Middle frontal gyrus (tissue), 1 donor: ENCODE measurements at regions not wholly inside any gene's neighbourhood (a gene's known extent, or its start where the extent isn't known, plus 50 kb on each side); places are given as distances from the start of the nearest gene placed in this dataset.
"Not testable (repeated sequence)": the region's sequence is repeated elsewhere in the genome, so short reads cannot be mapped to it uniquely, and the experiment has no call there.

Experiments
- DNase-seq: peaks from one replicate; pipeline ENCODE4 v3.0.0-alpha.2; 2015; ENCODE audit warnings: low spot score; ENCODE audit errors: extremely low spot score

- no peak for DNase-seq
These were observed 118.8 kb downstream of the FSCB start for GRCh38 chr14:44388306-44388705.

DNA sequence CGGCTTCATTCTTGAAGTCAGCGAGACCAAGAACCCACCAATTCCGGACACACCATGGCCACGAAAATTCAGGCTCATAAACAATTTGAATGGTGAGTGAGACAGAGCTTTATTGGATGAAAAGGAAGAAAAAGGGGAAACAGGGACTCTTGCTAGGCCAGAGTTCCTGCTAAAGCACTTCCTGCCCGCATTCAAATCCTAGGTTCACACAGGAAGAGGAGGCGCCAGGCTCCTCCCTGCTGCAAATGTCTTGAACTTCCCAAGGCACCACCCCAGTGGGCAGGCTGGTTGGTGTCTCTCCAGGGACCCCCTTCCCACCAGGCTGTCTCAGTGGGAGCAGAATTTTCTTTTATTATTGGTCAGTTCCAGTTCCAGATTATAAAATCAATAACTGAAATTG is 121.2 kb downstream of the FSCB start:
- DNase-seq = no peak

DNA sequence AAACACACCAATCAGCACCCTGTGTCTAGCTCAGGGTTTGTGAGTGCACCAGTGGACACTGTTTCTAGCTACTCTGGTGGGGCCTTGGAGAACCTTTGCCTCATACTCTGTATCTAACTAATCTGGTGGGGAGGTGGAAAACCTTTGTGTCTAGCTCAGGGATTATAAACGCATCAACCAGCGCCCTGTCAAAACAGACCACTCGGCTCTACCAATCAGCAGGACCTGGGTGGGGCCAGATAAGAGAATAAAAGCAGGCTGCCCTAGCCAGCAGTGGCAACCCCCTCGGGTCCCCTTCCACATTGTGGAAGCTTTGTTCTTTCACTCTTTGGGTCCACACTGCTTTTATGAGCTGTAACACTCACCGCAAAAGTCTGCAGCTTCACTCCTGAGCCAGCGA is 121.8 kb downstream of the FSCB start:
- DNase-seq = not testable (repeated sequence)

DNA sequence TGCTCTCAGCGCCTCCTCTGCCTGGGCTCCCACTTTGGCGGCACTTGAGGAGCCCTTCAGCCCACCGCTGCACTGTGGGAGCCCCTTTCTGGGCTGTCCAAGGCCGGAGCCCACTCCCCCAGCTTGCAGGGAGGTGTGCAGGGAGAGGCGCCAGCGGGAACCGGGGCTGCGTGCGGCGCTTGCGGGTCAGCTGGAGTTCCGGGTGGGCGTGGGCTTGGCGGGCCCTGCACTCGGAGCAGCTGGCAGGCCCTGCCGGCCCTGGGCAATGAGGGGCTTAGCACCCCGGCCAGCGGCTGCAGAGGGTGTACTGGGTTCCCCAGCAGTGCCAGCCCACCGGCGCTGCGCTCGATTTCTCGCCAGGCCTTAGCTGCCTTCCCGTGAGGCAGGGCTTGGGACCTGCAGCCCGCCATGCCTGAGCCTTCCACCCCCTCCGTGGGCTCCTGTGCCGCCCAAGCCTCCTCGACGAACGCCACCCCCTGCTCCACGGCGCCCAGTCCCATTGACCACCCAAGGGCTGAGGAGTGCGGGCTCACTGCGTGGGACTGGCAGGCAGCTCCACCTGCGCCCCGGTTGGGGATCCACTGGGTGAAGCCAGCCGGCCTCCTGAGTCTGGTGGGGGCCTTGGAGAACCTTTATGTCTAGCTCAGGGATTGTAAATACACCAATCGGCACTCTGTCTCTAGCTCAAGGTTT is 122.3 kb downstream of the FSCB start:
- DNase-seq = not testable (repeated sequence)

- DNase-seq = no peak
These were observed 123.0 kb downstream of the FSCB start for GRCh38 chr14:44384093-44384492.

DNA sequence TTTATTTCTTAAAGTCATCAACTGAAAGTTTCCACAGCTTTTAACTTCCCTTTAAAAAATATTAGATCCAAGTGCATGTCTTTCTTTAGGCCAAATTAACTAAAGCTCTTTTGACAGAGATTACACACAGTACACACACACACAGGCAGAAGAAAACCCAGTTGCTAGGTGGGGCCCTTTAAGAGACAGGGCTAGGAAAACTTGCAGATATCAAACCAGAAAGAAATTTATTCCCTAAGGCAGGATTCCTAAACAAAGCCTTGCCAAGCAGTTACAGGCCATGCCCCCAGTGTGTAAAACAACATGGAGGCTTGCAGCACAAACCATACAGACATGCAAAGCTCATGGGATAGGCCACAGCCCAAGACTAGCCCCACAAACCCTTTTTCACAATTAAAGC is 123.4 kb downstream of the FSCB start:
- DNase-seq = no peak

- no peak for DNase-seq
These were observed 127.6 kb downstream of the FSCB start for GRCh38 chr14:44379292-44379977.

DNA sequence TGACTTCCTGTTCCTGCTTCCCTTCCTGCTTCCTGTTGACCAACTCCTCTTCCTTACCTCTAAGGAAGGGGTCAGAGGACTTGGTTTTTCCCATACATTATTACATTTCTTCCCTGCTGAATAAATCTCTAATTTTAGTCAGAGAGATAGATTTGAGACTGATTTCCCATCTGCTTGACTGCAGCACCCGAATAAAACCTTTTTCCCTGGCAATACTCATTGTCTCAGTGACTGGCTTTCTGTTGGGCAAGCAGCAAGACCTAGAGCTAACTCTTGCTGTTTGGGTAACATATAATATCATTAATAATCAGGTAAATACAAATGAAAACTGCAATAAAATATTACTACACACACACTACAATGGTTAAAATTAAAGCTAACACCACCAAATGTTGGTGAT is 132.2 kb downstream of the FSCB start:
- DNase-seq = no peak

DNA sequence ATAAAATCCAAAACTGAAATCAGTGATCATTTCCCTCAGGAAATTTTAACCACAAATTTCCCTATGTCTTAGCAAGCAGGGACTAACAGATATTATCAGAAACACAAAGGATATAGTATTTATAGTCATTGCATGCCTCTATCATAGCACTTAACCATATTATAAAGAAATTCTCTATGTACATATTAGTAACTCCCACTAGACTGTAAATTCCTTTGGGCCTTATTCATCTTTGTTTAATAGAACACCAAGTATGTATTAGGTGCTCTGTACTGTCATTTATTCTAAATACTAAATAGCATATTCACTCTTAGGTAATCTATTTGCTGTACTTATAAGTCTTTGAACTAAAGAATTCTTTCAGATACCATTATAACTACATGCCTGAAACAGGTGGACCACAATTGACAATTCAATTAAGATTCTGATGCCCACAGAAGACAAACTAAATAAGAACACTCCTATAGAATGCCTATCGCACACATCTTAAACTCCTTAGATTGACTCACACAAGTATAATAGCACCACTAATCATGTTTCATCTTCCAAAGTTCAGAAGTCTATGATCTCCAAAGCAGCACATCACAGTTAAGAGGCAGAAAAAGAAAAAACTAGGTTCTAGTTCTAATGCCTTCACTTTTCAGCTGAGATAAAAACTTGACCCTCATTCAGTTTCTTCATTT is 134.1 kb downstream of the FSCB start:
- no peak for DNase-seq

GRCh38 chr14:44372231-44372630 is 134.9 kb downstream of the FSCB start:
- no peak for DNase-seq

GRCh38 chr14:44370727-44371126 is 136.4 kb downstream of the FSCB start:
- no peak for DNase-seq

DNA sequence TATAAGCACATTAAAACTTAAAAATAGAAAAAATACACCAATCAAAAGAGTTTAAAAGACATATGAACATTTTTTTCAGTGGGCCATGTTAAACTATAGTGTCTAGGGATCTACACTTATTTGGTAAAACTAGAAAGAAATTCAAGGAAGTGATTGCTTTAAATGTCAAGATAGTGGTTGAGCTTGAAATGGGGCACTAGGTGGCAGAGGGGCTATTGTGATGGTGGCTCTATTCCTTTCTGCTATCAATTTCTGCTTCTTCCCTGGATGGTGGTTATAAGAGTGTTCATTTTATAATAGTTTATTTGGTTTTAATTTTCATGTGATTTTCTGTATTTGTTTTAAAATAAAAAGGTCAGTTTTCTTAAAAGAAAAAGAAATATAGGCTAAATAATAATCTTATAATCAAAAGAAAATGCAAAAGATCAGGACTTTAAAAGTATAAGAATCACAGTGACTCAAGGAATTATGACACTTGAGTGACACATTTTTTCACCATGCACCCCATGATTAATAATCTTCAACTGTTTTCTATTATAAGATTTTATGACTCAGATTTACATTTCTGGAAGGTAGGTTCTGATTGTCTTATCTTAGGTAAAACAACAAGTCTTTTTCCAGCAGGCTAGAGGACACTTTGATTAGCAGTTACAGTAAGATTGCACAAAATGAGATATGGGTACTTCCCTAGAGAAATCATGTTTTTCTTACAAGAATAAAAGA is 137.5 kb downstream of the FSCB start:
- no peak for DNase-seq

GRCh38 chr14:44361083-44361482 is 146.0 kb downstream of the FSCB start:
- DNase-seq = no peak

DNA sequence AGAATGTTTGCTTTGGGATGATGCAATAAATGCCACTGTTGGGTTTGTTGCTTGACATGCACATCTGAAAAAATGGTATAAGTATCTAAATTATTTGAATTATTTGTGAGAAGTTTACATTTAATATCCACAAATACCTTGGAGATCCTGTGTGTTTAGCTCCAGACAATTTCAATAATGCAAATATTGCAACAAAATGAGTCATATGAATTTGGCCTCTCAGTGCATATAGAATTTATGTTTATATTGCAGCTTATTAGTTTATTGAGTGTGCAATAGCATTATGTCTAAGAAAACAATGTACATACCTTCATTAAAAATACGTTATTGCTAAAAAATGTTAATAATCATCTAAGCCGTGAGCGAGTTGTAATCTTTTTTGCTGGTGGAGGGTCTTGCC is 153.3 kb downstream of the FSCB start:
- no peak for DNase-seq

DNA sequence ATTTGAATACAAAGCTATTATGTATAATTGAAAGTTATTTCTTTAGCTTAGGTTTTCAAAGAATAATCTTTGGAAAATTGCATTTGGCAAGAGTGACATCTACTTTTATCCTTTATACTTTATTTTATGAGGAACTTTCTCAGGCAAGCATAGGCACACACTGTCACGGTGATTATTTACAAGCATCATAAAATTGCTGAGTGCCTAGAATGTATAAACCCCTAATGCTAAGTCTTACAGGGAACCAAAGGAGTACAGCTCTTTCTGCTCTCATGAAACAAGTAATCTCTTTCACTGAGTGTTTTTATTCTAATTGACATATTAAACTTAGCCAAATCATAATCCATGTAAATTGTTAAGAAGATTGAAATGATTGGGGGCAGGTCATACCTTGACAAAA is 154.9 kb downstream of the FSCB start:
- DNase-seq = no peak

GRCh38 chr14:44347316-44347715 is 159.8 kb downstream of the FSCB start:
- DNase-seq = no peak

- DNase-seq = no peak
These were observed 166.0 kb downstream of the FSCB start for GRCh38 chr14:44341116-44341515.

GRCh38 chr14:44339862-44340261 is 167.2 kb downstream of the FSCB start:
- DNase-seq = no peak

GRCh38 chr14:44339231-44339630 is 167.9 kb downstream of the FSCB start:
- no peak for DNase-seq

- DNase-seq = no peak
These were observed 189.7 kb downstream of the FSCB start for GRCh38 chr14:44317441-44317746.

DNA sequence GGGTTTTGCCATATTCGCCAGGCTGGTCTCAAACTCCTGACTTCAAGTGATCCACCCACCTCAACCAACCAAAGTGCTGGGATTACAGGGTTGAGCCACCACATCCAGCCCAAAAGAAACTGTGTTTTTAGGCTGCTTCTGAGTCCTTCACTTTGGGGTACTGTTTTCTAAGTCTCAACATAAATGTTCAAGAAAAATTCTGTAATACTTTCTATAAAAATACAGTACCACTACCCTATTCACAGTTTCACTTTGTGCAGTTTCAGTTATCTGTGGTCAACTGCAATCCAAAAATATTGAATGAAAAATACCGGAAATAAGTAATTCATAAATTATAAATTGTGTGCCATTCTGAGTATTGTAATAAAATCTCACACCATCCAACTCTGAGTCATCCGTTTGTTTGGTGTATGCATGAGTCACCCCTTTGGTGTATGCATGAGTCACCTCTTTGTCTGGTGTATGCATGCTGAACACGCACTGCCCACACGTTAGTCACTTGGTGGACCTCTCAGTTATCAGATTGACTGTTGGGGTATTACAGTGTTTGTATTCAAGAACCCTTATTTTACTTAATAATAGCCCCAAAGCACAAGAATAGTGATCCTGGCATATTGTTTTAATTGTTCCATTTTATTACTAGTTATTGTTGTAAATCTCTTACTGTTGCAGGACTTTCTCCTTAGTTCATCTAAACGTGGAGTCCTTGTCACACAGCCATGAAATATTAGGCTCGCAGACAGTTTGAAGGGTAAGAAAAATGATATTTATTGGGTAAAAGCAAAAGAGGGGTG is 190.2 kb downstream of the FSCB start:
- no peak for DNase-seq
